PFSK-1 (cell line): ENCODE measurements at regions not wholly inside any gene's neighbourhood (a gene's known extent, or its start where the extent isn't known, plus 50 kb on each side); places are given as distances from the start of the nearest gene placed in this dataset.

ENCODE experiments used
- FOXP2 ChIP-seq: optimal IDR thresholded peaks from 2 replicates; pipeline ENCODE3; 2011; ENCODE audit warnings: borderline replicate concordance, control low read depth, inconsistent platforms; ENCODE audit not compliant: insufficient read depth; ENCODE audit errors: extremely low read length, extremely low read depth
- POLR2AphosphoS5 ChIP-seq: IDR thresholded peaks from 2 replicates; pipeline ENCODE4 v1.6.1; 2012; ENCODE audit warnings: low read depth, mild to moderate bottlenecking, control low read depth, low read length, moderate library complexity
- SIN3A ChIP-seq: IDR thresholded peaks from 2 replicates; pipeline ENCODE4 v1.6.1; 2012; ENCODE audit warnings: mild to moderate bottlenecking, low read length, moderate library complexity, borderline replicate concordance; ENCODE audit not compliant: insufficient read depth
- TAF1 ChIP-seq: IDR thresholded peaks from 2 replicates; pipeline ENCODE4 v1.6.1; 2012; ENCODE audit warnings: low read length, control low read depth, borderline replicate concordance; ENCODE audit not compliant: insufficient read depth
- TF ChIP-seq, protein P1 (sequence below), 2 experiments: IDR thresholded peaks; 2 replicates each; pipeline versions ENCODE4 v1.6.1 to v1.8.0; 2011 to 2012; ENCODE audit warnings: low read depth in 2 of 2, low read length in 2 of 2, control low read depth in 1 of 2, inconsistent platforms in 1 of 2, mild to moderate bottlenecking in 1 of 2, moderate library complexity in 1 of 2; ENCODE audit not compliant: insufficient read depth in 1 of 2

DNA sequence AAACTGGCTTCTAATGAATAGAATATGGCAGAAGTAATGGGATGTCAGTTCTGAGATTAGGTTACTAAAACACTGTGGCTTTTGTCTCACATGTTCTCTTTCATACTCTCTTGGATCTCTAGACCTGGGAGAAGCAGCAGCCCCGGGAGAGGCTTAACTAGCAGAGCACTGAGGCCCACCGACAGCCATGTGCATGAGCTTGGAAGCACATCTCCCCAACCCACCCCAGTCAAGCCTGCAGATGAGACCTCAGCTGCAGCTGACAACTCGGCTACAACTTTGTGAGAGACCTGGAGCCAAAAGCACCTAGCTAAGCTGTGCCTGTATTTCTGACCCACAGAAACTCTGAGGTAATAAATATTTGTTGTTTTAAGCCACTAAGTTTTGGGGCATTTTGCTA, 100.8 kb downstream of the TRIM29 start:
- no peak for TF ChIP-seq FOXP2
- TF ChIP-seq POLR2AphosphoS5: no peak
- TF ChIP-seq SIN3A: no peak
- TF ChIP-seq, protein P1, sequence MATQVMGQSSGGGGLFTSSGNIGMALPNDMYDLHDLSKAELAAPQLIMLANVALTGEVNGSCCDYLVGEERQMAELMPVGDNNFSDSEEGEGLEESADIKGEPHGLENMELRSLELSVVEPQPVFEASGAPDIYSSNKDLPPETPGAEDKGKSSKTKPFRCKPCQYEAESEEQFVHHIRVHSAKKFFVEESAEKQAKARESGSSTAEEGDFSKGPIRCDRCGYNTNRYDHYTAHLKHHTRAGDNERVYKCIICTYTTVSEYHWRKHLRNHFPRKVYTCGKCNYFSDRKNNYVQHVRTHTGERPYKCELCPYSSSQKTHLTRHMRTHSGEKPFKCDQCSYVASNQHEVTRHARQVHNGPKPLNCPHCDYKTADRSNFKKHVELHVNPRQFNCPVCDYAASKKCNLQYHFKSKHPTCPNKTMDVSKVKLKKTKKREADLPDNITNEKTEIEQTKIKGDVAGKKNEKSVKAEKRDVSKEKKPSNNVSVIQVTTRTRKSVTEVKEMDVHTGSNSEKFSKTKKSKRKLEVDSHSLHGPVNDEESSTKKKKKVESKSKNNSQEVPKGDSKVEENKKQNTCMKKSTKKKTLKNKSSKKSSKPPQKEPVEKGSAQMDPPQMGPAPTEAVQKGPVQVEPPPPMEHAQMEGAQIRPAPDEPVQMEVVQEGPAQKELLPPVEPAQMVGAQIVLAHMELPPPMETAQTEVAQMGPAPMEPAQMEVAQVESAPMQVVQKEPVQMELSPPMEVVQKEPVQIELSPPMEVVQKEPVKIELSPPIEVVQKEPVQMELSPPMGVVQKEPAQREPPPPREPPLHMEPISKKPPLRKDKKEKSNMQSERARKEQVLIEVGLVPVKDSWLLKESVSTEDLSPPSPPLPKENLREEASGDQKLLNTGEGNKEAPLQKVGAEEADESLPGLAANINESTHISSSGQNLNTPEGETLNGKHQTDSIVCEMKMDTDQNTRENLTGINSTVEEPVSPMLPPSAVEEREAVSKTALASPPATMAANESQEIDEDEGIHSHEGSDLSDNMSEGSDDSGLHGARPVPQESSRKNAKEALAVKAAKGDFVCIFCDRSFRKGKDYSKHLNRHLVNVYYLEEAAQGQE (IDR thresholded peaks at IDR 0.05; ENCODE audit: insufficient read depth in 1 of 2, low read depth in 2 of 2, low read length in 2 of 2): no peak
- TF ChIP-seq TAF1: no peak

DNA sequence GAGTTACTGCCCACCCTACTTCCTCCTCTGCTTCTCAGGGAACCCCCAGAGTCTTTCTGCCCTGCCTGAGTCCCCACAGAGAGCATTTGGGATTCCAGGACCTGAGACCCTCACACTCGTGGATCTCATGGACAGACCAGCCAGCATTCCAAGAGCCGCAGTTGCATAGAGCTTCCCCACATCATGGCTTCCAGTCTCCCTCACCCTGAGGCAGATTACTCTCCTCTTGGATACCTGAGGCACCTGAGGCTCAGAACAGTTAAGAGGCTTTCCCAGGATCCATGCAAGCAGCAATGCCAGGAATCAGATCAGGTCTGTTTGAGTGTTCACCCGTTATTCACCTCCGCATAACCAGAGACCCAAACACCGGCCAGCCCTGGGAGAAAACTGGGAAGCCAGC, 102.2 kb downstream of the TRIM29 start:
- TF ChIP-seq, protein P1 (IDR thresholded peaks at IDR 0.05; ENCODE audit: insufficient read depth in 1 of 2, low read depth in 2 of 2, low read length in 2 of 2): no peak
- TF ChIP-seq FOXP2 (no peak), POLR2AphosphoS5 (no peak), SIN3A (no peak), TAF1 (no peak)

DNA sequence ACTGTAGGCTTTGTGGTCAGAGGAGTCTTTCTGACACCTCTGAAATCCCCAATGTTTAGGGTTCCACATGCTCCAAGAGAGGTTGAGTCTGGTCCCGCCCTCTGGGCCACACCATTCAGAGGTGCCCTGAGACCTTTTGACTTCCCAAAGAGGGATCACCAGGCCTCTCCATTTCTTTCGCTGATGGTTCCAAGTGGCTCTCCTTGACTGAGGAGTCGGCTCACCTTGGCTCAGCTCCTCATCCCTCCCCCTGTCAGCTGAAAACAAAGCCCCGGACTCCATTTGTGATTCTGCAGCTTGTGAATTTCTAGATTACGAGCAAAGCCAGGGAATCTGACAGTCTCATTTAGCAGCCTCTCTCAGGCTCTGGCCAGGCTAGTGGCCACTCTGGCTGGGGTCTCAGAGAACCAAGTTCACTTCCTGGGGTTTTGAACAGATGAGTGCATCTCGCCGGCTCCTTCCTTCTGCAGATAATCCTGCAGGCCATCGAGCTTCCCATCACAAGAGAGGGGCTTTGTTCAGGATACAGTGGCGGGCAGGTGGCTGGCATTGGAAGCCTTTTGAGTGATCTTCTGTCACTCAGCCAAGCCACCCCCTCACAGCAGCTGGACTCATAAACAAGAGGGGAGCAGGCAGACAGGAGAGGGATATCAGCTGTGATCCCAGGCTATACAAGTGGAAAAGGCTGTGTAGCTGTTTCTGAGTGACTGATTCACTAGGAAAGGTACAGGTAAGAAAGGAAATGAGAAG, 102.9 kb downstream of the TRIM29 start:
- TF ChIP-seq TAF1 (no peak), FOXP2 (no peak), POLR2AphosphoS5 (no peak), SIN3A (no peak)
- TF ChIP-seq, protein P1 (IDR thresholded peaks at IDR 0.05; ENCODE audit: insufficient read depth in 1 of 2, low read depth in 2 of 2, low read length in 2 of 2): no peak

DNA sequence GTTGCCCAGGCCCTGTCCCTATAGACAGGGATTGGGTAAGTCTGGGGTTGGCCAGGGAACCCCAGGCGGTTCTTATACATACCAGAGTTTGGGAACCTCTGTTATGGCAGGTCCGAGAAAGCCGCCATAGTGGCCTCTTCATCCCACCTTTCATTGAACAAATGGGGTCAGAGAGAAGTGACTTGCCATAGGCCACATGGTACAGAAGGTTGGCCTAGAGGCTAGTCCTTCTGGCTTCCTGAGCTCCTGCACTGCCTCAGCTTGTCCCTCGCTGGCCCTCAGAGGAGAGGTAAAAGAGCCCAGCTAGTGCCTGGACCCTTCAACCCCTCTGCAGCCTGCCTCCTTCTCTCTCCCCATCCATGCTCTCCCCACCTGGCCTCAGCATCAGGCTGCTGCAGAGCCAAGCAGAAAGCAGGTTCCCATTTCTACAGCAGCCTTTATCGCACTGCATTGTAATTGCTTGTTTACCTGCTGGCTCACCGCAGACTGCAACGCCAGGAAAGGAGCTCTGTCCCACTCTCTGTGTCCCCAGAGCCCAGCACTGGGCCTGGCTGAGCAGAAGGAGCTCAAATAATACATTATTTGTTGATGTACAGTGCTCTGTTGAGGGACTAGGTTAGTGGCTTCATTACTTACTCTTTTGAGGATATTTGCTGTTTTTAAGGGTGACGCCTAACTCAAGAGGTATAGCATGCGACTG, 103.6 kb downstream of the TRIM29 start:
- TF ChIP-seq FOXP2 (no peak), POLR2AphosphoS5 (no peak), SIN3A (no peak), TAF1 (no peak)
- TF ChIP-seq, protein P1 (IDR thresholded peaks at IDR 0.05; ENCODE audit: insufficient read depth in 1 of 2, low read depth in 2 of 2, low read length in 2 of 2): no peak
